Upper lobe of left lung (tissue), 4 donors: ENCODE measurements at regions not wholly inside any gene's neighbourhood (a gene's known extent, or its start where the extent isn't known, plus 50 kb on each side); places are given as distances from the start of the nearest gene placed in this dataset.

Experiments
- CTCF ChIP-seq, 6 experiments: fragments of 450-650 bp in 4 of 6; fragments of 200-600 bp in 2 of 6; sonication (generic) in 2 of 6; IDR thresholded peaks; one replicate each; pipeline ENCODE4 v1.5.1; 2016 to 2019; ENCODE audit warnings: antibody characterized with exemption in 6 of 6
- EP300 ChIP-seq, 4 donors: sonication (generic); formaldehyde crosslinking; IDR thresholded peaks; one replicate each; pipeline ENCODE4 v1.5.1; 2017; ENCODE audit warnings: antibody characterized with exemption in 4 of 4, control low read depth in 2 of 4
- POLR2A ChIP-seq, 4 donors: fragments of 450-650 bp; IDR thresholded peaks; one replicate each; pipeline ENCODE4 v1.5.1; 2016 to 2017; ENCODE audit warnings: antibody characterized with exemption in 4 of 4, mild to moderate bottlenecking in 2 of 4
- POLR2AphosphoS5 ChIP-seq, 2 donors: sonication (generic); formaldehyde crosslinking; IDR thresholded peaks; one replicate each; pipeline ENCODE4 v1.5.1; 2017; ENCODE audit warnings: antibody characterized with exemption in 2 of 2

- TF ChIP-seq CTCF (IDR thresholded peaks at IDR 0.05) (peak in 1 of 6 experiments; percentile 9), POLR2A (IDR thresholded peaks at IDR 0.05) (no peak), EP300 (IDR thresholded peaks at IDR 0.05) (no peak), POLR2AphosphoS5 (IDR thresholded peaks at IDR 0.05) (no peak)
Measured at GRCh38 chr5:120093178-120093577, 370.9 kb upstream of the PRR16 start.
